GM12891 (cell line): ENCODE measurements at regions not wholly inside any gene's neighbourhood (a gene's known extent, or its start where the extent isn't known, plus 50 kb on each side); places are given as distances from the start of the nearest gene placed in this dataset.

Source experiments
- PAX5 ChIP-seq: IDR thresholded peaks from 2 replicates; pipeline ENCODE4 v1.6.1; 2011; ENCODE audit warnings: low read length, moderate library complexity, mild to moderate bottlenecking; ENCODE audit not compliant: insufficient read depth, severe bottlenecking
- POLR2A ChIP-seq: IDR thresholded peaks from 2 replicates; pipeline ENCODE4 v1.6.1; 2011; ENCODE audit warnings: low read depth, low read length, control low read depth
- POLR2AphosphoS5 ChIP-seq: IDR thresholded peaks from 2 replicates; pipeline ENCODE4 v1.6.1; 2011; ENCODE audit warnings: low read depth, low read length, control low read depth
- POU2F2 ChIP-seq: IDR thresholded peaks from 2 replicates; pipeline ENCODE4 v1.6.1; 2011; ENCODE audit warnings: low read depth, mild to moderate bottlenecking, control low read depth, low read length, moderate library complexity
- SPI1 ChIP-seq: IDR thresholded peaks from 2 replicates; pipeline ENCODE4 v1.6.1; 2011; ENCODE audit warnings: low read depth, low read length, control low read depth
- TAF1 ChIP-seq: IDR thresholded peaks from 2 replicates; pipeline ENCODE4 v1.6.1; 2011; ENCODE audit warnings: low read depth, low read length, control low read depth

DNA sequence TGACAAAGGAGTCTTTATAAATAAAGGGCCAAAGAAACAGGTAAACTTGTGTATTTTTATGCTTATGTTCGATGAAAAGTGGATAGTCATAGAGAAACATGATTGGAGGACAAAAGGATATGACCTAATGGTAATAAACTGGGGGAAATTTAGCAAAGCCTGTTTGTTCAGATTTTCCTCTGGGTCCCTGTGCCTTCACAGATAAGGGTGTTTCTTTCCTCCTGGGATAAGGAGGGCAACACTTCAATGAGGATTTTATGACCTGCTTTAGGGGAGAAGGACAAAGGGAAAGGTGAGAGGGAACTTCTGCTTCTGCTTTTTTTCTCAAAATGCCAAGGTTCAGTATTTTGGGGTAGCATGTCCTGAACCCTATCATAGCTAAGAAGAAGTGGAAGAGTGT is 531.3 kb upstream of the ALCAM start:
- TF ChIP-seq POLR2AphosphoS5 (no peak), SPI1 (no peak), POLR2A (no peak), TAF1 (no peak), POU2F2 (no peak), PAX5 (no peak)
